ENCODE measurements at regions not wholly inside any gene's neighbourhood (a gene's known extent, or its start where the extent isn't known, plus 50 kb on each side); places are given as distances from the start of the nearest gene placed in this dataset.
"Not testable (repeated sequence)": the region's sequence is repeated elsewhere in the genome, so short reads cannot be mapped to it uniquely, and the experiment has no call there.

DNA sequence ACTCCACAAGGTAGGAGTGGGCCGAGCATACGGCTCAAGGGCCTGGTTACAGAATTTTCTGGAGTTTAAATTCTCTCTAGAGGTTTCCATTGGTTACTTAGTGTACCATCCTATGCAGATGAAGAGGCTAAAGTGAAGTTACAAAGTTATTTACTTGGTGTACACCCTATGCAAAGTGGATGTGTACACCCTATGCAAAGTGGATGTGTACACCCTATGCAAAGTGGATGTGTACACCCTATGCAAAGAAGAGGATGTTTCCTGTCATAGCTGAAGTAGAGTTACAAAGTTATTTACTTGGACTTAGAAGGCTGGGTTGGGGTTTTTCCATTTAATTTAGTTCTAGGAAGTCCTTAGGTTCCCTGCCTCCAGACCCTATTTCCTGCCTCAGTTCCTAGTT lies 136.3 kb downstream of the BACH1 start:
- not testable (repeated sequence) for H3K27ac ChIP-seq (ENCODE audit: low read depth in 2 of 2, low read length in 1 of 2); H3K4me1 ChIP-seq (ENCODE audit: control insufficient read depth in 2 of 2, insufficient read depth in 2 of 2, low read length in 1 of 2); H3K9me3 ChIP-seq (ENCODE audit: control insufficient read depth in 2 of 2, insufficient read depth in 1 of 2, low read depth in 1 of 2, low read length in 1 of 2); H3K36me3 ChIP-seq (ENCODE audit: control insufficient read depth in 2 of 2, insufficient read depth in 2 of 2, low read length in 1 of 2); H3K4me3 ChIP-seq (ENCODE audit: low read depth in 1 of 2, low read length in 2 of 2); H3K27me3 ChIP-seq (ENCODE audit: control insufficient read depth in 1 of 2, insufficient read depth in 2 of 2, low read length in 2 of 2)
- 98 to 100% methylated on average over 2 of the region's 2 CpGs for WGBS, 2 donors

DNA sequence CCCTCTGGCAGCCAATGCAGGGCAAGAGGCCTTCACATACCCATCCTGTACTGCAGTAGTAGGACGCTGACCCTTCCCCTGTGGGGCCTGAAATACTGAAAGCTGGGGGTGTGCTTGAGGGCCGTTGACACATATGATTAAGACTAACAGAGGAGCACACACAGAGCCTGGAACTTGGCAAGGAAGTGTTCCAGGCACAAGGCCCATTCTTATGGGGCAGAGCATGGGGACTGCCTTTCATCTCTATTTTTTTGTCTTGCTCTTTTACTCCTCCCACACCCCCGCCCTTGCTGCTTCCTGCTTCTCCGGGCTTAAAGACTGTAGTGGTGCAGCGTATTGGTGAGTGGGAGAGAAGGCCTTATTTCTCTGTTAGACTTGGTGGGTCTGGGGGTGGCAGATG lies 137.4 kb downstream of the BACH1 start:
- H3K4me3 ChIP-seq (ENCODE audit: low read depth in 1 of 2, low read length in 2 of 2) = no peak overlapping the region
- WGBS, 2 donors = 44 to 63% methylated on average over 5 of the region's 5 CpGs
- H3K27me3 ChIP-seq (ENCODE audit: control insufficient read depth in 1 of 2, insufficient read depth in 2 of 2, low read length in 2 of 2) = no peaks in the 10 kb centered on the region
- H3K27ac ChIP-seq (ENCODE audit: low read depth in 2 of 2, low read length in 1 of 2) = peak overlapping the region in 1 of 2 donors; percentile 54
- no peaks in the 10 kb centered on the region for H3K36me3 ChIP-seq (ENCODE audit: control insufficient read depth in 2 of 2, insufficient read depth in 2 of 2, low read length in 1 of 2)
- peaks cover 0 to 4% of the 10 kb centered on the region in 2 donors for H3K4me1 ChIP-seq (ENCODE audit: control insufficient read depth in 2 of 2, insufficient read depth in 2 of 2, low read length in 1 of 2)
- no peaks in the 10 kb centered on the region for H3K9me3 ChIP-seq (ENCODE audit: control insufficient read depth in 2 of 2, insufficient read depth in 1 of 2, low read depth in 1 of 2, low read length in 1 of 2)

DNA sequence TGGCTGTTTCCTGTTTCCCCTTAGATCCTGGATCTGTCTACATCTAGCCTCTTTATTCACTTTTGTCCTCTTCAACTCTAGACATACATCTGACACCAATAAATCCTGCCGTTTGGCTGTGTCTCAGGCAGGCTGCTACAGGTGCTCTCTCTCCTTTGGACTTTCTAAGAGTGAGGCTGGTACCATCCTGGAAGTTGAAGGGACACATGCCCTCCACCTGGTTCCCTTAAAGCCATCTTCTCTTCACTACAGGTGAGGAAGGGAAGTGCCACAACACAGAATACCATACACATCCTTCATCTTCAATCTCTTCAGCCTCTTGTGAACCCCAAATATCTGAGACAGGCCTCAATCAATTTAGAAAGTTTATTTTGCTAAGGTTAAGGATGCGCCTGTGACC lies 137.9 kb downstream of the BACH1 start:
- Histone ChIP-seq H3K27ac (ENCODE audit: low read depth in 2 of 2, low read length in 1 of 2) (no peak overlapping the region), H3K36me3 (ENCODE audit: control insufficient read depth in 2 of 2, insufficient read depth in 2 of 2, low read length in 1 of 2) (no peaks in the 10 kb centered on the region)
- WGBS, 2 donors = 74 to 83% methylated on average over 2 of the region's 2 CpGs

DNA sequence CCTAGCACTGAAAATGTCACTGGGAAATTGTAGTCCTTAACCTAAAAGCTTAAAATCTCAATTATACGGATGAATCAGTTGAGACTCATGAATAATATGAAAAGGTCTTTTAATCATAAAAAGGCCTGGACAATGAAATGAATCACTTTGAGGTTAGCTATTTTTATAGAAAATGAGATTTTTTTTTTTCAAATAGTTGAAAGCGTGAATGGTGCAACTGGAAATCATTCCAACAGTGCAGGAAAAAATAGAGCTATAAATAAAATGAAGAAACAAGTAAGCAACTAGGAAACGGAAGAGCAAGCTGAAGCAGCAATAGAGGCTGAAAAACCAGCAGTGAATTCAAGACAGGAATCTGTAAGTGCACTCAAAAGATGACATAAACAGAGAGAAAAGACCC lies 142.9 kb downstream of the BACH1 start:
- H3K27ac ChIP-seq (ENCODE audit: low read depth in 2 of 2, low read length in 1 of 2) = no peak overlapping the region
- H3K9me3 ChIP-seq (ENCODE audit: control insufficient read depth in 2 of 2, insufficient read depth in 1 of 2, low read depth in 1 of 2, low read length in 1 of 2) = no peaks in the 10 kb centered on the region
- H3K4me1 ChIP-seq (ENCODE audit: control insufficient read depth in 2 of 2, insufficient read depth in 2 of 2, low read length in 1 of 2) = no peaks in the 10 kb centered on the region
- WGBS, 2 donors = 73 to 81% methylated on average over 3 of the region's 3 CpGs
- H3K4me3 ChIP-seq (ENCODE audit: low read depth in 1 of 2, low read length in 2 of 2) = no peak overlapping the region
- no peaks in the 10 kb centered on the region for H3K36me3 ChIP-seq (ENCODE audit: control insufficient read depth in 2 of 2, insufficient read depth in 2 of 2, low read length in 1 of 2)
- H3K27me3 ChIP-seq (ENCODE audit: control insufficient read depth in 1 of 2, insufficient read depth in 2 of 2, low read length in 2 of 2) = no peaks in the 10 kb centered on the region

More for the DNA sequence above, 137.9 kb downstream of the BACH1 start:
- no peaks in the 10 kb centered on the region for H3K9me3 ChIP-seq (ENCODE audit: control insufficient read depth in 2 of 2, insufficient read depth in 1 of 2, low read depth in 1 of 2, low read length in 1 of 2)
- peaks cover 0 to 4% of the 10 kb centered on the region in 2 donors for H3K4me1 ChIP-seq (ENCODE audit: control insufficient read depth in 2 of 2, insufficient read depth in 2 of 2, low read length in 1 of 2)
- H3K4me3 ChIP-seq (ENCODE audit: low read depth in 1 of 2, low read length in 2 of 2) = no peak overlapping the region
- H3K27me3 ChIP-seq (ENCODE audit: control insufficient read depth in 1 of 2, insufficient read depth in 2 of 2, low read length in 2 of 2) = no peaks in the 10 kb centered on the region

DNA sequence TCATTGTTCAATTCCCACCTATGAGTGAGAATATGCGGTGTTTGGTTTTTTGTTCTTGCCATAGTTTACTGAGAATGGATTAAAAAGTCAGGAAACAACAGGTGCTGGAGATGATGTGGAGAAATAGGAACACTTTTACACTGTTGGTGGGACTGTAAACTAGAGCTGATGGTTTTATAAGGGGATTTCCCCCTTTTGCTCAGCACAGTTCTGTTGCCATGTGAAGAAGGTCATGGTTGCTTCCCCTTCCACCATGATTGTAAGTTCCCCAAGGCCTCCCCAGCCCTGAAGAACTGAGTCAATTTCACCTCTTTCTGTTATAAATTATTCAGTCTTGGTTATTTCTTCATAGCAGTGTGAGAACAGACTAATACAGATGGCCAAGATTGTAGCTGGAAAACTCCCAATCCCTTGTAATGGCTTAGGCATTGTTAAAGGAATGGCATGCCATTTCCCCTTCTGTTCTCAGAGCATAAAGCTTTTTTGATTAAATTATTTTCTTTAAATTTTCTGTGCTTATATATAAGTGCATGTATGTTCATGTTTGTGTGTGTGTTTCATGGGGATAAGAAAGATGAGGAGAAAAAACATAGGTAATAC lies 144.8 kb downstream of the BACH1 start:
- WGBS, 2 donors = 95 to 100% methylated on average over 1 of the region's 1 CpG
- Histone ChIP-seq H3K36me3 (ENCODE audit: control insufficient read depth in 2 of 2, insufficient read depth in 2 of 2, low read length in 1 of 2) (no peaks in the 10 kb centered on the region), H3K27ac (ENCODE audit: low read depth in 2 of 2, low read length in 1 of 2) (no peak overlapping the region), H3K9me3 (ENCODE audit: control insufficient read depth in 2 of 2, insufficient read depth in 1 of 2, low read depth in 1 of 2, low read length in 1 of 2) (no peaks in the 10 kb centered on the region), H3K4me3 (ENCODE audit: low read depth in 1 of 2, low read length in 2 of 2) (no peak overlapping the region), H3K27me3 (ENCODE audit: control insufficient read depth in 1 of 2, insufficient read depth in 2 of 2, low read length in 2 of 2) (no peaks in the 10 kb centered on the region), H3K4me1 (ENCODE audit: control insufficient read depth in 2 of 2, insufficient read depth in 2 of 2, low read length in 1 of 2) (no peaks in the 10 kb centered on the region)

DNA sequence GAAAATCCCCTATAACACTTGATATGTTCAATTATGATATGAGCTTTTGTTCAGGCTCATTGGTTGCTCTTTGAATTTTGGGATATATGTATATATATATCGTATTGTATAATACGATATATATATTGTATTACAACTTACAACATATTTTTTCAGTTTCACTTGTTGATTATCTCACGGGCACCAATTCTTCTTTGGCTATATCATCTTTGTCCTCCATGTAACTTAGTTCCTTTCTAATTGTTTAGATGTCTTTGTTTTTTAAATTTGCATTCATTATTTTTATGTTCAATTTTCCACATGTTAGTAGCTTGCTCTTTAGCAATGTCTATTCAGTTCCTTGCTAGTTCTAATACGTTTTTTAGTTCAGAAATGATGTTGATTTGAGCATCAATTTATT lies 150.0 kb downstream of the BACH1 start:
- no peak overlapping the region for H3K4me3 ChIP-seq (ENCODE audit: low read depth in 1 of 2, low read length in 2 of 2)
- no peak overlapping the region for H3K27ac ChIP-seq (ENCODE audit: low read depth in 2 of 2, low read length in 1 of 2)
- no peaks in the 10 kb centered on the region for H3K4me1 ChIP-seq (ENCODE audit: control insufficient read depth in 2 of 2, insufficient read depth in 2 of 2, low read length in 1 of 2)
- H3K36me3 ChIP-seq (ENCODE audit: control insufficient read depth in 2 of 2, insufficient read depth in 2 of 2, low read length in 1 of 2) = no peaks in the 10 kb centered on the region
- H3K9me3 ChIP-seq (ENCODE audit: control insufficient read depth in 2 of 2, insufficient read depth in 1 of 2, low read depth in 1 of 2, low read length in 1 of 2) = no peaks in the 10 kb centered on the region
- WGBS, 2 donors = 84 to 89% methylated on average over 4 of the region's 4 CpGs
- no peaks in the 10 kb centered on the region for H3K27me3 ChIP-seq (ENCODE audit: control insufficient read depth in 1 of 2, insufficient read depth in 2 of 2, low read length in 2 of 2)

DNA sequence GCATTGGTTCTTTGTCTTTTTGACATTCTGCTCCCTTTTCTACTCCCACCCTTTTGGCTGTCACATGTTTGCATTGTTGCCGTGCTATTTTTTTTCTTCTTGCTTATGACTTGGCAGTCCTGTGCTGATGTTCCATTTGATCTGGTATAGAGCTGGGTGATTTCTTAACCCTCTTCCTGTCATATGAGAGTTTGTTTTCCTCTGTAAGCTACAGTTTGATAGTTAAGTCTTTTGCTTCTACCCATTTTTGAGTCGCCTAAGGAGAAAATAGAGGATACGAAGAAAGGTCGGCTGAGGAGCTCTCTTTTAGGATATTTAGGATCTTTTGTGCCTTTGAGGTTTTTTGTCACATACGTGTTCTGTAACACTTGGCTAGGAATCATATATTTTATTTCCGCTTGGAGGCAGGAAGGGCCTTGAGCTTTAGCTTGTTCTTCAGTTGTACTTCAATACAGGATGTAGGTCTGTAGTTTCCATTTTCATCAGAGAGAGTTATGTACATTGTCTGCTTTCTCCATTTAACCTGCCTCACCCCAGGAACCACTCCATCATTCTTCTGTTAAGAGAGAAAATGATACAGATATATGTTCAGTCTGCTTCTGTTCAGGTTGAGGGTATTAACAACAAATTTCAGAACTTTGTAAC lies 150.7 kb downstream of the BACH1 start:
- peak overlapping the region in 1 of 2 donors; percentile 14 for H3K27ac ChIP-seq (ENCODE audit: low read depth in 2 of 2, low read length in 1 of 2)
- H3K27me3 ChIP-seq (ENCODE audit: control insufficient read depth in 1 of 2, insufficient read depth in 2 of 2, low read length in 2 of 2) = no peaks in the 10 kb centered on the region
- 81 to 87% methylated on average over 6 of the region's 6 CpGs for whole genome bisulfite sequencing, 2 donors
- H3K4me1 ChIP-seq (ENCODE audit: control insufficient read depth in 2 of 2, insufficient read depth in 2 of 2, low read length in 1 of 2) = no peaks in the 10 kb centered on the region
- H3K4me3 ChIP-seq (ENCODE audit: low read depth in 1 of 2, low read length in 2 of 2) = no peak overlapping the region
- no peaks in the 10 kb centered on the region for H3K36me3 ChIP-seq (ENCODE audit: control insufficient read depth in 2 of 2, insufficient read depth in 2 of 2, low read length in 1 of 2)
- H3K9me3 ChIP-seq (ENCODE audit: control insufficient read depth in 2 of 2, insufficient read depth in 1 of 2, low read depth in 1 of 2, low read length in 1 of 2) = no peaks in the 10 kb centered on the region

DNA sequence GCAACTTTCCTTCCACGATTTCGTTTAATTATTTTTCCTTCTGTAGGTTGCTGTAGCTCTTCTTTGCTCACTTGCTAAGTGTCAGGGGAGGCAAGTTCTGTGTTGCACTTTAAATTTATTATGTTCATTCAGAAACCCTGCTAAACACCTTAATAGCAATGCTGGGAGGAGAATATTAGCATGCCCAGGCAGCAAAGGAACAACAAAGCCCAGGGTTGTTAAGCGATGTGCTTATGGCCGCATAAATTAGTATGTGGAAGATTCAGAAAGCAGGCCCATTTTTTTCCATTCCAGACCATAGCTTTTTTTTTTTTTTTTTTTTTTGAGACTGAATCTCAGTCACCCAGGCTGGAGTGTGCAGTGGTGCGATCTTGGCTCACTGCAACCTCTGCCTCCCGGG lies 151.3 kb downstream of the BACH1 start:
- Histone ChIP-seq H3K27ac (ENCODE audit: low read depth in 2 of 2, low read length in 1 of 2) (peak overlapping the region in 1 of 2 donors; percentile 14), H3K4me1 (ENCODE audit: control insufficient read depth in 2 of 2, insufficient read depth in 2 of 2, low read length in 1 of 2) (no peaks in the 10 kb centered on the region), H3K36me3 (ENCODE audit: control insufficient read depth in 2 of 2, insufficient read depth in 2 of 2, low read length in 1 of 2) (no peaks in the 10 kb centered on the region), H3K4me3 (ENCODE audit: low read depth in 1 of 2, low read length in 2 of 2) (no peak overlapping the region), H3K9me3 (ENCODE audit: control insufficient read depth in 2 of 2, insufficient read depth in 1 of 2, low read depth in 1 of 2, low read length in 1 of 2) (no peaks in the 10 kb centered on the region), H3K27me3 (ENCODE audit: control insufficient read depth in 1 of 2, insufficient read depth in 2 of 2, low read length in 2 of 2) (no peaks in the 10 kb centered on the region)
- 87% methylated on average over 6 of the region's 6 CpGs for WGBS, 2 donors

DNA sequence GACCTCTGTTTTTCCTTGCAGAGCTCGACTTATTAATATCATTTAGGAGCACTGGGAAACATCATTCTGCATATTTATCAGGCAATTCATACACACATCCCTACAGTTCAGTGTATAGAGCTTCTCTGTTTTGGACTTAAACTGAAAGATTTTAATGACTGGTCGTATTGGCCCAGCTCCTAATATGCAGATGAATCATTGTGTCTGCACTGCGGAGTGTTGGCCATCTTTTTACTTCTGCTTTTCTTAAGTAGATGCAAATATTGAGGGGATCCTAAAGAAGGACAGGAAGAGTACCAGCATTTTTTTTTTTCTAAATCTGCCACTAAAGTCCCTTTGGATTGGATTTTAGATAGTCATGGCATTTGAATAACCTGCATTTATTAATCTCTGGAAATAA lies 154.8 kb downstream of the BACH1 start:
- Histone ChIP-seq H3K27ac (ENCODE audit: low read depth in 2 of 2, low read length in 1 of 2) (no peak overlapping the region), H3K36me3 (ENCODE audit: control insufficient read depth in 2 of 2, insufficient read depth in 2 of 2, low read length in 1 of 2) (no peaks in the 10 kb centered on the region), H3K4me3 (ENCODE audit: low read depth in 1 of 2, low read length in 2 of 2) (no peak overlapping the region), H3K4me1 (ENCODE audit: control insufficient read depth in 2 of 2, insufficient read depth in 2 of 2, low read length in 1 of 2) (no peaks in the 10 kb centered on the region), H3K9me3 (ENCODE audit: control insufficient read depth in 2 of 2, insufficient read depth in 1 of 2, low read depth in 1 of 2, low read length in 1 of 2) (no peaks in the 10 kb centered on the region), H3K27me3 (ENCODE audit: control insufficient read depth in 1 of 2, insufficient read depth in 2 of 2, low read length in 2 of 2) (no peaks in the 10 kb centered on the region)
- 86 to 91% methylated on average over 3 of the region's 3 CpGs for WGBS, 2 donors

DNA sequence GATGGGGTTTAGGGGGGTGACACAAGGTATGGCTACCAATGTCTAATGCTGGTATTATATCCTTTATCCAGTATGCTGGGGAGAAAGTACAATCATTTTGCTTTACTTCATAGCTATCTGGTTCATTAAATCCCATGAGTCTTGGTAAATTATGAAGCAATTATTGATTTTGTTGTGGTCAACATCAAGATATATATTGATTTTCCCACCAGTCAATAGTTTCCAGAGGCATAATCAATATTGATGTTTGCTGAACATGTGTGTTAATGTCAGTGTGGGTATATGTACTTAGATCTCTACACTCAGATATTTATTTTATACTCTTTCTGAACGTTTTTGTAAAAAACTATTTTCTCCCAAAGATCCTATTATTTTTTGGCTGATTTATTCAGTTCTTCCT lies 155.5 kb downstream of the BACH1 start:
- no peaks in the 10 kb centered on the region for H3K4me1 ChIP-seq (ENCODE audit: control insufficient read depth in 2 of 2, insufficient read depth in 2 of 2, low read length in 1 of 2)
- 64% methylated on average over 1 of the region's 1 CpG for WGBS, 2 donors
- no peaks in the 10 kb centered on the region for H3K9me3 ChIP-seq (ENCODE audit: control insufficient read depth in 2 of 2, insufficient read depth in 1 of 2, low read depth in 1 of 2, low read length in 1 of 2)
- no peaks in the 10 kb centered on the region for H3K36me3 ChIP-seq (ENCODE audit: control insufficient read depth in 2 of 2, insufficient read depth in 2 of 2, low read length in 1 of 2)
- H3K27ac ChIP-seq (ENCODE audit: low read depth in 2 of 2, low read length in 1 of 2) = no peak overlapping the region
- H3K27me3 ChIP-seq (ENCODE audit: control insufficient read depth in 1 of 2, insufficient read depth in 2 of 2, low read length in 2 of 2) = no peaks in the 10 kb centered on the region
- H3K4me3 ChIP-seq (ENCODE audit: low read depth in 1 of 2, low read length in 2 of 2) = no peak overlapping the region

All from esophagus (tissue), 2 donors.